ENCODE measurements at regions not wholly inside any gene's neighbourhood (a gene's known extent, or its start where the extent isn't known, plus 50 kb on each side); places are given as distances from the start of the nearest gene placed in this dataset.
"Not testable (repeated sequence)": the region's sequence is repeated elsewhere in the genome, so short reads cannot be mapped to it uniquely, and the experiment has no call there.

- TF ChIP-seq BCL11A (tag by site-specific recombination; IDR thresholded peaks at IDR 0.05; ENCODE audit: low read depth) (no peak), ZNF37A (tag by site-specific recombination; IDR thresholded peaks at IDR 0.05) (no peak)
Measured at GRCh38 chr3:164360078-164360578, 718.2 kb downstream of the SI start (continued).

DNA sequence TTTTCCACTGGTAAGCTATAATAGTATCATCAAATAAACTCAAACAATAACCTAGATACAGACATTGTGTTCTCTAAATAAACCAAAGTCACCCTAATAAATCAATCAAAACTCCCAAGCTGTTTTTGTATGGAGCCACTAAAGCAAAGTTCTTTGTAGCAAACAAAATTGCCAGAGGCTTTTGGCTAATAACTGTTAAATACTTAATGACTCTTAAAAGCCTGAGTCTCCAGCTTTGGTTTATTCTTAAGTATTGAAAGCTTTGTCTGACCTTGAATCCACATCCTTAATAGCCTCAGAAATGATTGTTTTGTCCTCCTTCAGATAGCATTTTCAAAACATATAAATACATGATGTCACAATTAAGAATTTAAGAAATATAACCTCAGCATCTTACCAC is 725.3 kb downstream of the SI start:
- Histone ChIP-seq H3K36me3 (ENCODE audit: control insufficient read depth in 2 of 2, insufficient read depth in 1 of 2, low read length in 2 of 2) (no peaks in the 10 kb centered on the region), H3K9me3 (ENCODE audit: control insufficient read depth, insufficient read depth, low read depth, low read length) (no peaks in the 10 kb centered on the region), H3K4me1 (ENCODE audit: control insufficient read depth, insufficient read depth, low read length) (no peaks in the 10 kb centered on the region), H3K27ac (ENCODE audit: extremely low read depth, low read depth, low read length) (no peak overlapping the region), H3K4me3 (ENCODE audit: low read depth, low read length) (no peak overlapping the region)
- no peak for TF ChIP-seq ZBTB17 (tag by site-specific recombination; IDR thresholded peaks at IDR 0.05)
- POLR2A ChIA-PET, result no interaction called here
- CTCF ChIA-PET, result no interaction called here

DNA sequence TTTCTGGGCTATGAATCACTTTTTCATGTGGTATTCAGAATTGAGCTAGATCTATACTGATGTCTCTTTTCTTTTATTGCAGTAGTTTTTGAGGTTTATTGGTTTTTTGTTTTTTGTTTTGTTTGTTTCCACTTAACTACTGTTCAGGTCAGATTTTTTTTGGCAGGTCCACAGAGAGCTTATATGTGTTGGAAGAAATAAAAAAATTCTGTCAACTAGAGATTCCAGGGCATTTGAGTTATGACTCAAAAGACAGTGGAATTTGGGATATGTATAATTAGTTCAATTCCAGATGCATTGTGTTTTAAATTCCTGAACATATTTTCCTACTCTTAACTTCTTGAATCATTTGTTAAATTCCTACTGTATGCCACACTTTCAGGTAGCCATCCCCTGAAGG is 727.2 kb downstream of the SI start:
- Histone ChIP-seq H3K36me3 (ENCODE audit: control insufficient read depth in 2 of 2, insufficient read depth in 1 of 2, low read length in 2 of 2) (no peaks in the 10 kb centered on the region), H3K4me1 (ENCODE audit: control insufficient read depth, insufficient read depth, low read length) (no peaks in the 10 kb centered on the region), H3K9me3 (ENCODE audit: control insufficient read depth, insufficient read depth, low read depth, low read length) (no peaks in the 10 kb centered on the region), H3K27ac (ENCODE audit: extremely low read depth, low read depth, low read length) (no peak overlapping the region), H3K4me3 (ENCODE audit: low read depth, low read length) (no peak overlapping the region)
- CTCF ChIA-PET, result no interaction called here
- TF ChIP-seq ZNF513 (tag by site-specific recombination; IDR thresholded peaks at IDR 0.05), result no peak
- POLR2A ChIA-PET, result no interaction called here

DNA sequence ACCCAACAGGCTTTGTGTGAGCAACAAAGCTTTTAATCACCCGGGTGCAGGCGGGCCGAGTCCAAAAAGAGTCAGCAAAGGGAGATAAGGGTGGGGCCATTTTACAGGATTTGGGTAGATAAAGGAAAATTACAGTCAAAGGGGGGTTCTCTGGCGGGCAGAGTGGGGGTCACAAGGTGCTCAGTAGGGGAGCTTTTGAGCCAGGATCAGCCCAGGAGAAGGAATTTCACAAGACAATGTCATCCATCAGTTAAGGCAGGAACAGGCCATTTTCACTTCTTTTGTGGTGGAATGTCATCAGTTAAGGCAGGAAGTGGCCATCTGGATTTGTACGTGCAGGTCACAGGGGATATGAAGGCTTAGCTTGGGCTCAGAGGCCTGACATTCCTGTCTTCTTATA is 736.1 kb downstream of the SI start:
- H3K27ac ChIP-seq (ENCODE audit: extremely low read depth, low read depth, low read length); H3K4me1 ChIP-seq (ENCODE audit: control insufficient read depth, insufficient read depth, low read length); H3K4me3 ChIP-seq (ENCODE audit: low read depth, low read length); H3K36me3 ChIP-seq (ENCODE audit: control insufficient read depth in 2 of 2, insufficient read depth in 1 of 2, low read length in 2 of 2); POLR2A ChIA-PET; H3K9me3 ChIP-seq (ENCODE audit: control insufficient read depth, insufficient read depth, low read depth, low read length); CTCF ChIA-PET: not testable (repeated sequence)

DNA sequence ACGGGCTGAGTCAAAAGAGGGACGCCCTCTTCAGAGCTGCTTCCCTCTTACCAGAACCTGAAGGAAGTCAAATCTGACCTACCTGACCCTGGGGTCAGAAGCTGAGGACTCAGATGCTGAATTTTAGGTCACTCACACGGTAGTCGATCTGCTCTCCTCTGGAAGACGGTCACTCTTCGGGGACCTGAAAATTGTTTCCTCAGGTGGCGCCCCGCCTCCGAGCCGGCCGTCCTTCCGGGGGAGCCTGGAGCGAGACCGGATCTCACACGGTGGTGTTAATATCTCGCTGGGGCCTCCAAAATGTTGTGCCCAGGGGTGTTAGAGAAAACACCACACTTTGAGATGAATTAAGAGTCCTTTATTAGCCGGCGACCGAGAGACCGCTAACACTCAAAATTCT is 737.2 kb downstream of the SI start:
- ChIA-PET CTCF (no interaction called here), POLR2A (no interaction called here)
- no peak for TF ChIP-seq ZBTB48 (tag by site-specific recombination; IDR thresholded peaks at IDR 0.05)
- no peak for TF ChIP-seq ZNF350 (tag by site-specific recombination; IDR thresholded peaks at IDR 0.05)
- no peak for TF ChIP-seq SP2 (tag by site-specific recombination; IDR thresholded peaks at IDR 0.05)
- TF ChIP-seq WT1 (tag by site-specific recombination; IDR thresholded peaks at IDR 0.05), result no peak
- TF ChIP-seq GLI4 (tag by site-specific recombination; IDR thresholded peaks at IDR 0.05), result no peak
- TF ChIP-seq GLI2 (tag by site-specific recombination; IDR thresholded peaks at IDR 0.05; ENCODE audit: borderline replicate concordance, low read depth), result no peak
- TF ChIP-seq ZNF354C (tag by site-specific recombination; IDR thresholded peaks at IDR 0.05; ENCODE audit: borderline replicate concordance, low read depth), result no peak
- H3K4me3 ChIP-seq (ENCODE audit: low read depth, low read length), result no peak overlapping the region
- H3K36me3 ChIP-seq (ENCODE audit: control insufficient read depth in 2 of 2, insufficient read depth in 1 of 2, low read length in 2 of 2), result no peaks in the 10 kb centered on the region
- H3K27ac ChIP-seq (ENCODE audit: extremely low read depth, low read depth, low read length), result no peak overlapping the region
- no peaks in the 10 kb centered on the region for H3K9me3 ChIP-seq (ENCODE audit: control insufficient read depth, insufficient read depth, low read depth, low read length)
- H3K4me1 ChIP-seq (ENCODE audit: control insufficient read depth, insufficient read depth, low read length), result no peaks in the 10 kb centered on the region

GRCh38 chr3:164340273-164340672 is 738.0 kb downstream of the SI start:
- H3K36me3 ChIP-seq (ENCODE audit: control insufficient read depth in 2 of 2, insufficient read depth in 1 of 2, low read length in 2 of 2), result no peaks in the 10 kb centered on the region
- CTCF ChIA-PET, result no interaction called here
- no peak overlapping the region for H3K4me3 ChIP-seq (ENCODE audit: low read depth, low read length)
- TF ChIP-seq ZNF768 (tag by site-specific recombination; IDR thresholded peaks at IDR 0.05), result no peak
- TF ChIP-seq ZBTB21 (tag by site-specific recombination; IDR thresholded peaks at IDR 0.05), result no peak
- no peak for TF ChIP-seq ZNF10 (tag by site-specific recombination; IDR thresholded peaks at IDR 0.05)
- TF ChIP-seq KLF9 (tag by site-specific recombination; IDR thresholded peaks at IDR 0.05; ENCODE audit: low read depth), result no peak
- no peak for TF ChIP-seq ZBTB48 (tag by site-specific recombination; IDR thresholded peaks at IDR 0.05)
- no peak for TF ChIP-seq EGR2 (tag by site-specific recombination; IDR thresholded peaks at IDR 0.05; ENCODE audit: low read depth)
- TF ChIP-seq MEIS1 (CRISPR knock-in tag; IDR thresholded peaks at IDR 0.05; ENCODE audit: borderline replicate concordance), result no peak
- TF ChIP-seq ZNF48 (tag by site-specific recombination; IDR thresholded peaks at IDR 0.05), result no peak
- TF ChIP-seq ZNF239 (tag by site-specific recombination; IDR thresholded peaks at IDR 0.05), result no peak
- no peak for TF ChIP-seq ZNF610 (tag by site-specific recombination; IDR thresholded peaks at IDR 0.05; ENCODE audit: borderline replicate concordance)
- TF ChIP-seq ZNF585B (tag by site-specific recombination; IDR thresholded peaks at IDR 0.05), result no peak
- no peak for TF ChIP-seq GLI4 (tag by site-specific recombination; IDR thresholded peaks at IDR 0.05)
- TF ChIP-seq KLF8 (tag by site-specific recombination; IDR thresholded peaks at IDR 0.05), result no peak
- TF ChIP-seq ZNF580 (tag by site-specific recombination; IDR thresholded peaks at IDR 0.05), result no peak
- no peak for TF ChIP-seq YY1 (tag by site-specific recombination; IDR thresholded peaks at IDR 0.05)
- no peak for TF ChIP-seq ZXDB (tag by site-specific recombination; IDR thresholded peaks at IDR 0.05)
- no peak for TF ChIP-seq ZNF596 (tag by site-specific recombination; IDR thresholded peaks at IDR 0.05)

More at GRCh38 chr3:164340273-164340672, 738.0 kb downstream of the SI start:
- Histone ChIP-seq H3K9me3 (ENCODE audit: control insufficient read depth, insufficient read depth, low read depth, low read length) (no peaks in the 10 kb centered on the region), H3K27ac (ENCODE audit: extremely low read depth, low read depth, low read length) (no peak overlapping the region), H3K4me1 (ENCODE audit: control insufficient read depth, insufficient read depth, low read length) (no peaks in the 10 kb centered on the region)
- POLR2A ChIA-PET, result no interaction called here

All from HEK293 (cell line).